Cardiac muscle cell (in vitro differentiated cells and primary cell): ENCODE measurements at regions not wholly inside any gene's neighbourhood (a gene's known extent, or its start where the extent isn't known, plus 50 kb on each side); places are given as distances from the start of the nearest gene placed in this dataset.

Source experiments
- DNase-seq, 2 donors: peaks; one replicate each; pipeline versions ENCODE4 v3.0.0 to v3.0.0-alpha.2; 2010 to 2017; ENCODE audit warnings: low read depth in 1 of 2, low spot score in 1 of 2
- H3K27ac ChIP-seq: fragments of 200-600 bp; sonication (generic); 2 replicates; pipeline ENCODE4 v1.5.1; 2016
- H3K27me3 ChIP-seq: fragments of 200-600 bp; sonication (generic); 2 replicates; pipeline ENCODE4 v1.6.0; 2016; ENCODE audit warnings: control low read depth
- H3K36me3 ChIP-seq: fragments of 200-600 bp; sonication (generic); 2 replicates; pipeline ENCODE4 v1.5.1; 2016; ENCODE audit warnings: control low read depth
- H3K4me1 ChIP-seq: fragments of 200-600 bp; sonication (generic); 2 replicates; pipeline ENCODE4 v1.8.1; 2017; ENCODE audit warnings: low read depth, mild to moderate bottlenecking, mixed run types
- H3K4me3 ChIP-seq: fragments of 200-600 bp; sonication (generic); 2 replicates; pipeline ENCODE4 v1.5.1; 2016; ENCODE audit warnings: mild to moderate bottlenecking
- H3K9me3 ChIP-seq: fragments of 200-600 bp; sonication (generic); 2 replicates; pipeline ENCODE4 v1.5.1; 2017; ENCODE audit warnings: low read depth, mild to moderate bottlenecking, control low read depth
- CTCF ChIP-seq: IDR thresholded peaks from 2 replicates; pipeline ENCODE4 v1.5.1; 2012; ENCODE audit warnings: low read depth, mild to moderate bottlenecking, low read length

- Histone ChIP-seq H3K4me3 (no peak overlapping the region), H3K4me1 (peaks cover 5% of the 10 kb centered on the region), H3K27ac (no peak overlapping the region), H3K27me3 (no peaks in the 10 kb centered on the region), H3K9me3 (no peaks in the 10 kb centered on the region), H3K36me3 (no peaks in the 10 kb centered on the region)
- no peak for TF ChIP-seq CTCF
- DNase-seq, result no peak
Measured at GRCh38 chr3:24953060-24953771, 458.6 kb upstream of the THRB start.

GRCh38 chr3:24956613-24957012, 462.0 kb upstream of the THRB start:
- Histone ChIP-seq H3K27ac (no peak overlapping the region), H3K36me3 (no peaks in the 10 kb centered on the region), H3K4me1 (peaks cover 5% of the 10 kb centered on the region), H3K4me3 (no peak overlapping the region), H3K27me3 (no peaks in the 10 kb centered on the region), H3K9me3 (no peaks in the 10 kb centered on the region)
- DNase-seq, result no peak
- no peak for TF ChIP-seq CTCF

GRCh38 chr3:24958271-24958670, 463.6 kb upstream of the THRB start:
- peaks cover 8% of the 10 kb centered on the region for H3K4me1 ChIP-seq
- H3K4me3 ChIP-seq, result no peak overlapping the region
- H3K36me3 ChIP-seq, result no peaks in the 10 kb centered on the region
- no peak for DNase-seq
- no peaks in the 10 kb centered on the region for H3K9me3 ChIP-seq
- H3K27ac ChIP-seq, result no peak overlapping the region
- TF ChIP-seq CTCF, result no peak
- H3K27me3 ChIP-seq, result no peaks in the 10 kb centered on the region

GRCh38 chr3:24958910-24959447, 464.3 kb upstream of the THRB start:
- Histone ChIP-seq H3K9me3 (no peaks in the 10 kb centered on the region), H3K27me3 (no peaks in the 10 kb centered on the region), H3K4me1 (peaks cover 16% of the 10 kb centered on the region), H3K4me3 (no peak overlapping the region), H3K27ac (no peak overlapping the region), H3K36me3 (no peaks in the 10 kb centered on the region)
- TF ChIP-seq CTCF, result no peak
- DNase-seq, result no peak

- Histone ChIP-seq H3K27me3 (no peaks in the 10 kb centered on the region), H3K36me3 (no peaks in the 10 kb centered on the region), H3K27ac (peak overlapping the region; percentile 69), H3K4me1 (peaks cover 26% of the 10 kb centered on the region), H3K4me3 (no peak overlapping the region), H3K9me3 (no peaks in the 10 kb centered on the region)
- peak; percentile 55 to 58 for DNase-seq
- TF ChIP-seq CTCF, result peak; percentile 51
Measured at GRCh38 chr3:24963762-24964625, 464.1 kb upstream of the RARB start.
